ENCODE measurements at regions not wholly inside any gene's neighbourhood (a gene's known extent, or its start where the extent isn't known, plus 50 kb on each side); places are given as distances from the start of the nearest gene placed in this dataset.

DNA sequence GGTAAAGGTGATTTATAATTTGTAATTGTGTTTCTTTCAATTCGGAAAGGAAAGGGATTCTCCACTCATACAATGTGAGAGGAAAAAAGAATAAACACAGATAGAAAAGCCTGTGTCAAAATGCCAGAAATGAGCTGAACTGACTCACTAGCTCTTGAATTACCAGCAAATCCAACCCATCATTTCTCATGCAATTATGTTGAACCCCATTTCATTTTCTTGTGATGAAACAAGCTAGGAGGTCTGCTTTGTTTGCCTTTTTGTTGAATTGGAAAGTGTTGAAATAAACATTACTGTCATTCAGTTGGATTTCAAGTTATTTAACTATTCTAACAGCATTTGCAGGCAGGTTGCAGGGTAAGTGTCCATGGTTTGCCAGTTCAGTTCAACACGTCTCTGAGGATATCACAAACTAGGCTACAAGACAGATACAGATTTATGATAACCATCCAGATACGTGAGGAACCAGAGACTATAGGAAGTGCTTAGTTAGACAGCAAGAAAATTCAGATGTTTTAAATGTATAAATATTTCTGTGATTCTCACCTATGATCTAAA, 547.2 kb downstream of the MAT2B start:
- TF ChIP-seq, protein P1, sequence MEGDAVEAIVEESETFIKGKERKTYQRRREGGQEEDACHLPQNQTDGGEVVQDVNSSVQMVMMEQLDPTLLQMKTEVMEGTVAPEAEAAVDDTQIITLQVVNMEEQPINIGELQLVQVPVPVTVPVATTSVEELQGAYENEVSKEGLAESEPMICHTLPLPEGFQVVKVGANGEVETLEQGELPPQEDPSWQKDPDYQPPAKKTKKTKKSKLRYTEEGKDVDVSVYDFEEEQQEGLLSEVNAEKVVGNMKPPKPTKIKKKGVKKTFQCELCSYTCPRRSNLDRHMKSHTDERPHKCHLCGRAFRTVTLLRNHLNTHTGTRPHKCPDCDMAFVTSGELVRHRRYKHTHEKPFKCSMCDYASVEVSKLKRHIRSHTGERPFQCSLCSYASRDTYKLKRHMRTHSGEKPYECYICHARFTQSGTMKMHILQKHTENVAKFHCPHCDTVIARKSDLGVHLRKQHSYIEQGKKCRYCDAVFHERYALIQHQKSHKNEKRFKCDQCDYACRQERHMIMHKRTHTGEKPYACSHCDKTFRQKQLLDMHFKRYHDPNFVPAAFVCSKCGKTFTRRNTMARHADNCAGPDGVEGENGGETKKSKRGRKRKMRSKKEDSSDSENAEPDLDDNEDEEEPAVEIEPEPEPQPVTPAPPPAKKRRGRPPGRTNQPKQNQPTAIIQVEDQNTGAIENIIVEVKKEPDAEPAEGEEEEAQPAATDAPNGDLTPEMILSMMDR (IDR thresholded peaks at IDR 0.05) = no peak
- no peak for TF ChIP-seq ZFX (IDR thresholded peaks at IDR 0.05; ENCODE audit: borderline replicate concordance)
